ENCODE measurements at regions not wholly inside any gene's neighbourhood (a gene's known extent, or its start where the extent isn't known, plus 50 kb on each side); places are given as distances from the start of the nearest gene placed in this dataset.

DNA sequence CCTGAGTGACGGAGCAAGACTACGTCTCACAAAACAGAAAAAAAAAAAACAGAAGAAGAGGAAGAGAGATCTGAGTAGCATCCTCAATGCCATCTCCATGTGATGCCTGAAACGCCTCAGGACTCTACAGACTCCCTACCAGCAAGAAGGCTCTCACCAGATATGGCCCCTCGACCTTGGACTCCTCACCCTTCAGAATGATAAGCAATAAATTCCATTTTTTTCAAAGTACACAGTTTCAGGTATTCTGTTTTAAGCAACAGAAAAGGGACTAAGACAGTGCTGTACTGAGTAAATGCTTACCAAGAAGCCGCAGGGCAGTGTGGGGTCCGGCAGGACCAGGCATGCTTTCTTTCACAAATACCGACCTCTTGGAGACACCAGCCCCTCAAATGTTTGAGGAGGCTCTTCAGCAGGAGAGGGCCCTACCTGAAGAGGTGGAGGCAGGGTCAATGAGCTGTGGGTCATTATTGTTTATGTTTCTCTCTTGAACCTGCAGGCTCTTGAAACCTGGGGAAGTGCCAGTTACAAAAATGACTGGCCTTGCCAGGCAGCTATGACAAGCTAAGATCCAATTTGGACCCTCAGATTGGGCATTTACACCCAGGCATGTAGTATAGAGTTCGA is 204.1 kb upstream of the LYZL1 start:
- no peak for TF ChIP-seq CTCF (IDR thresholded peaks at IDR 0.05)
- TF ChIP-seq EP300 (IDR thresholded peaks at IDR 0.05) = no peak

All from tibial nerve (tissue), 4 donors.